GM18907 (cell line): ENCODE measurements at regions not wholly inside any gene's neighbourhood (a gene's known extent, or its start where the extent isn't known, plus 50 kb on each side); places are given as distances from the start of the nearest gene placed in this dataset.

Experiments
- ATAC-seq: cut with Tn5 transposase; IDR thresholded peaks from one replicate; pipeline ENCODE4 v1.9.1; 2021; ENCODE audit warnings: mild to moderate bottlenecking, moderate library complexity; ENCODE audit not compliant: unreplicated experiment

DNA sequence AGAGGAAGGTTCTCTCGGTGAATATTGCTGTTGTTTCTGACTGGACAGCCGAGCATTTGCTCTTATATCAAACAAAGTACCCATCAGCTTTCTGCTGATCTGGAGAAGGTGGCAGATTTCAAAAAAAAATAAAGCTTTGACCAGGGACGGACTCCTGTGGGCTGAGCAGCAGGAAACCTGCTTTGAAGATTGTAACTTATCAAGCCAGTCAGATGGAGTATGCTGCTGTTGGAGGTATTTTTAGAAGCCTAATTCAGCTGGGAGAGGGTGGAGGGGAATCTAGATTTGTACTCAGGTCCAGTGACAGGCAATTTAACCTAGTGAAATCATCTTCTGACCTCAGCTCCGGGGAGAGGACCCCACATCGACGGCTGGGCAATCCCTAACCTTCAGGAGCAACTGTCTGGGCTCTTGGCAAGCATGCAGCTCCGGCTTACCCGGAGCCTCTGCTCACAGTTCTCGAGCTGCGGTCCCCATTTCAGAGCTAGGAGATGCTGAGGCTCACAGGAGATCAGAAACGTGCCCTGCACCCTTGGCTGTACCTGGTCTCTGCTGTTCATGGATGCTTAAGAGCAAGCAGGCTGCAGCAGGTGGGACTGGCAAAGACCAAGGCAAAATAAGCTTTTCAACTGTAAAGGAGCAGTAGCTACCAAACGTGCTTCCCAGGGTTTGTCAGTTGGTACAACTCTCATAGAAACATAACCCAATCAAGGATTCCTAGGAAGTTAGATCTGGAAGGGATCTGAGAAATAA is 89.3 kb upstream of the ST8SIA2 start:
- ATAC-seq: no peak

DNA sequence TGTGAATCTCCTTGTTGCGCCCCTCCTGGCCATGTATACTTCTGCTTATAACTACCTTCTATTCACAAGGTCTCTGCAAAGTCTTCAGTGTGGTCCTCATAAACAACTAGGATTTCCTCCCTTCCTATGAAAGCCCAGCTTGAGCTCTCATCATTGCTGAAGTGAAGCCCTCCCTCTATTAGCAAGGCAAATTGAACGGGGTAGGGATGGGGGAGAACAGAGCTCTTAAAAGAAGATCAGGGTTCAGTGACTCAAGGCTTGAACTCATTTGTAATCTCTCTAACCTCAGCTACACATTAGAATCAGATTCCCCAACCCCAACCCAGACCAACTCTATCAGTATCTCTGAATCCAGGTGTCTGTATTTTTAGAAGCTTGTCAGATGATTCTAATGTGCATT is 88.3 kb upstream of the ST8SIA2 start:
- ATAC-seq: no peak

DNA sequence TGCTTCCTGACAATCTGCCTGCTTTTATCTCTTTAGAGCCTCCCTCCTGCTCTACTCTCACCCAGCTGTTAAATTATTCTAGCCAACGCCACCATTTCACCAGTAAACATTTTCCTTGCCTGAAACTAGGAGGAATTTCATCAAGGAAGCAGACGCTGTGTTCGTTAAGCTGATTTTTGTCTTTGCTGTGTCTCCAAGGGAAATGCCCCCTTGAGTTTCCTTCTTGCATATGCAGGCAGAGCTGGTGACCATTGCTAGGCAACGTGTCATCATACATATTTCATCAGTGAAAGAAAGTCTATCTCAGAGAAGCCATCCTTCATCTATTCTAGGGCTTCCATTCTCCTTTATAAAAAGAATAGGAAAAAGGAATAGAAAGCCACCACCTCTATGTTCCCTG is 87.0 kb upstream of the ST8SIA2 start:
- no peak for ATAC-seq

DNA sequence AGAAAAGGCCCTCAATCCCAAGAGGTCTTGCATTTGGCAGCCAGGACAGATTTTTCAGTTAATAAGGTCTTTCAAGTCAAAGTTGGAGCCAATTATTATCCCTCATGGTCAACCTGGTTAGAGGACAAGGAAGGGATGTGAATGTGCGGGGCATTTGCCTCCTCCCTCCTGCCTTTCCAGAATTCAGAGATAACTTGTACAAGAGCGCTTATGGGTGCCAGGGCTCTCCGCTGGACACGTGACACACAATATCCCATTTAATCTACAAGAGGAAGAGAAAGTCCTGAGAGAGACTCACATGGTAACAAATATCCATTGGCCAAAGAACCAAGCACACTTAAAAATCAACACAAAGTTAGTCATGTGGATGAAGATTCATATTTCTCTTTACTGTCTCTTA is 78.5 kb upstream of the ST8SIA2 start:
- ATAC-seq: no peak

DNA sequence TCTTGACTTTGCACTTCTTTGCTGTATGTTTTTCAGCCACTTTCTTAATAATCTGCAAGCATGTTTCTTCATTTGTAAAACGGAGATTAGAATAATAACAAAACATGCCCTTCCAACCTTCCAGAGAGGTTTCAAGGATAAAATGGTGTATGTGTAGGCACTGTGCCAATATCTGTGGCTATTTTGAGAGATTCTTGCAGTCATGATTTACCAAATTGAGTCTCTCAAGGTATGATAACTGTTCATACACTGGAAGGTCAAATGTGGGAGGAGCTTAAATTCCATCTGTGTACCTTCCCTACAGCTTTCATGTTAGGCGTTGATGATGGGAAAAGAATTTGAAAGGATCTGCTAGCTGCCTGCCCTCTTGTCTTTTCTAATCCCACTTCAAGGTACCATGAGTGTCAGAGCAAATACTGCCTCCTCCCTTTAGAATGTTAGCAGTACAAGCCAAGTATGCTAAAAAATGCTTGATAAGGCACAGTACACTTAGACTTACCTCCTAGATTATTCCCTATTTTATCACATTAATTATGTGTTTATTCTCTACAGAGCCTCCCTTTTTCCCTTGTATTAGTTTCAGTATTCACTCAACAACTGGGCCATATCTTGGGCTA is 78.0 kb upstream of the ST8SIA2 start:
- no peak for ATAC-seq

DNA sequence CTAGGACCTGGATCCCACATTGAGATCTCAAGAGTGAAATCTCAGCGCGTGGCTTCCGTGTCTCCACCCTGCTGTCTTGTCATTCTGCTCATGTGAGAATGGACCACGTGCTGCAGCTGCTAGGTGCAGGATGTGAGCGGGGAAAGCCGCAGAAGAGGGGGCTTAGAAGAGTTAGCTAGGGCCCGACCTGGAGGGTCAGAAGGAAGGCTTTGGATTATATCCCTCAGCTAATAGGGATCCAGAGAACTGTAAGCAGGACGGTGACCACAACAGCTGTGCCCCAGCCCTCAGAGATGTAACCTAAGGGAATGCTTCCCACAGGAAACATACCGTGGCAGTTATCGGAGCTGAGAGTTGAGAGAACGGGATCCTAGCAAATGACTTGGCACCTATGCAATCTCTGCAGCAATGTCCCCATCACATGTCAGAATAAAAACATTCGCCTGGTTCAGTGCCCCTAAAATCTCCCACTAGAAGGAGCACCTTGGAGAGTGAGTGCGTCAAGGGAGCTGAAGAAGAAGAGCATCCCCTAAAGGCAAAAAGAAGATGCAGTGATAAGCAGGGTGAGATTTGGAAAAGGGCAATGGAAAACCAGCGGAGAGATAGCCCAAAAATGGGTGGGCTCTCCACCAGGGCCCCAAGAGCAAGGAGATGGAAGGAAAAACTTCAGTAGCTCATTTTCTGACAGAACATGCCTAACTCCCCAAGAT is 76.9 kb upstream of the ST8SIA2 start:
- ATAC-seq: no peak

DNA sequence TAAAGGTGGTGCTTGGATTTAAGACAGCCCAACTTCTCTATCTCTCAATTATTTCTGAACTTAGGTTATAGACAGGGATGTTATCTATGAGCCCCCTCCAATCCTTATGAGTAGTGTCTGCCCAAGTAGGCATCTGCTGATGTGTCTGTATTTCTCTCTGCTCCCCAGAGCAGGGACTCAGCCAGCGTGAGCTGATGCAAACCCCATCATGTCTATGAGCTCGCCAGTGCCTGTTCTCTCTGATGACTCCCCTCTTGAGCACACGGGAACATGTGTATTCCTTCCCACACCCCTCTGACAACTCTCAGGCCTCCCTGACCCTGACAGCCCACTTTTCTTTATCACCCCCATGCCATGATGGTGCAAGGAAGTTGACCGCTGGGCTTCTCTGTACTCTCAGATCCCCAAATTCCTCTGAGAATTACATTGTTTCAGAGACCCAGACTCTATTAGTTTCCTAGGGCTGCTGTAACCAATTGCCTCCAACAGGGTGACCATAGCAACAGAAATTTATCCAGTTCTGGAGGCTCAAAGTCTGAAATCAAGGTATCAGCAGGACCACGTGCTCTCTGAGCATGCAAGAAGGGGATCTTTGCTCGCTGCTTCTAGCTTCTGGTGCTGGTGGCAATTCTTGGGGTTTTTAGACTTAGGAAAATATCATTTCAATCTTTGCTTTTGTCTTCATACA is 73.5 kb upstream of the ST8SIA2 start:
- ATAC-seq: no peak

DNA sequence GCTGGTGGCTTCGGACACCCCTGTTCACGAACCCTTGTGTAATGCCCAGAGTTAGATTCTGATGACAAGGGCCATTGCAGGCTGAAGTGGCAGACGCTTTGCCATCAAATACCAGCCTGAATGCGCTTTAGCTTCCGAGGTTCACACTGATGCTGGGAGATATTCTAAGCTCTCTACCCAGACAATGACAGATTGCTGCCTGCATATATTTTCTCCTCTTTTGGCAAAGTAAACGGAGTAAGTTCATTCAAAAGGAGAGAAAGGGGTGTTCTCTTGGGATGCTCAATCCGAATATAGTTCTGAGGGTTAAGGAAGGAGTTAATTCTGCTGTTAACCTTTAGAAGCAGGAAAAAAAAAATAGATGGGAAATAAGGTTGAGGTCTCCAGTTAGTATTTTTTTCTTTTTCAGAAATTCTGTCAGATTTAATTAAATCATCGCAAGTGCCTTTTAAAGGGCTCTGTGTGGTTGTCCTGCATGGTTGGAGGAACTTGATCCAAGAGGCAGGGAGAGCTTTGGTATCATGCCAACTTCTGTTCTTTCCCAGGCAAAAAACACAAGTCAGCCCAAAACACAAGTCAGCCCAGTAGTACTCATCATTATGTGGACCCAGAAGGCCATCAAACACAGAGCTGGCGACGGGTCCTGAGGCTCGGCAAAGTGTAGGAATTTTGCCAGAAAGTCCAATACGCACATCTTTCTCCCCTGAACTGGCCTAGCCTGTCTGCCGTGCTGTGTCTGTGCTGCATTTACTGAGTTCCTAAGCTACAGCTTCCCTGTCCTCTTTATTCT is 70.9 kb upstream of the ST8SIA2 start:
- no peak for ATAC-seq

DNA sequence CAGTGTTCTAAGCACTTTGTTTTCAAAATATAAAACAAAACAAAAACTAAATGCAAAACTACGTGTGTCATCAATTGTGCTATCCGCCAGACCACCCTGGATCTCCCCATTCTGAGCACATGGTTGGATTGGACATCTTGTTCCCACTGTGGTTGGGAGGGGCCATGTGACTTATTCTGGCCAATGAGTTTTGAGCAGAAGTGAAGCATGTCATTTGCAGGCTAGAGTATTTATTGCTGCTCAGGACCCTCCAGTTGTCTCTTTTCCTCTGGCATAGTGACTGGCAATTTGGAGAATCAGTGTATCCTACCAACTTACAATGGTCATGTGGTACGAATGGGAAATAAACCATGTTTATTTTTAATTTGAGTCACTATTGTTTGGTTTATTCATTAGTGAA is 70.2 kb upstream of the ST8SIA2 start:
- no peak for ATAC-seq

DNA sequence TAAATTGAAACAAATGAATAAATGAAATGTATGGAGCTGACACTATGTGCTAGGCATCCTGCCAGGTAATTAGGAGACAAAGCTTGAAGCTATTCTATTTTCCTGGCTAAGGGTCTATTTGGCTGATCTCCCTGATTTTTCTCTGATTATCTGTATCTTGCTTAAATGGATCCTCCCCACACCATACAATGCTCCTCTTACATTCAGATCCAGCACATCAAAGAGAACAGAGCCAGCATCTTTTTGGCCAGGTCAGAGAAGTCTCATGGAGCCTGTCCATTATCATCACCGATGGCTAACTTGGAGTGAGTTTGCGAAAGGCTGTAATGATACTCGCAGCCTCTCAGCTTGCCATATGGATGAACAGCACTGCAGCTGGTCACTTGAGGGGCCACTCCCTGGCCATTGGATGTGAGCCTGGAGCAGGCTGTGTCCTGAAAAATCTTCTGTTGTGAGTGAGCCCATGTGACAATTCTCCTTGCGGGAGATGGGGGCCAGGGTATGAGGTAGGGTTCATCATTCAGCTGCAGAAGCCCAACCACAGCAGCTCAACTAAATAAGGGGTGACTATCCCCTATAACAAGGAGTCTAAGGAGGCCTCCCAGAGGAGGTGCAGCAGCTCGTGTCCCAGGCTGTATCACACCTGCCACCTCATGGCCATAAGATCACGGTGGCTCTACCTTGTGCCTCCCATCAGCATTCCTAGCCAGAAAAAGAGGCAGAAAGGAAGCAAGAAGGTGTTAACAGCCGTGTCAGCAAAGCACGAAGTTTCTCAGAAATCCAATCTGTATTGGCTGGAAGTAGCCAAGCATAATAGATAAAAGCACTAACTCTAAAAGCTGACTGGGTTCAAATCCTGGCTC is 69.3 kb upstream of the ST8SIA2 start:
- ATAC-seq: no peak

DNA sequence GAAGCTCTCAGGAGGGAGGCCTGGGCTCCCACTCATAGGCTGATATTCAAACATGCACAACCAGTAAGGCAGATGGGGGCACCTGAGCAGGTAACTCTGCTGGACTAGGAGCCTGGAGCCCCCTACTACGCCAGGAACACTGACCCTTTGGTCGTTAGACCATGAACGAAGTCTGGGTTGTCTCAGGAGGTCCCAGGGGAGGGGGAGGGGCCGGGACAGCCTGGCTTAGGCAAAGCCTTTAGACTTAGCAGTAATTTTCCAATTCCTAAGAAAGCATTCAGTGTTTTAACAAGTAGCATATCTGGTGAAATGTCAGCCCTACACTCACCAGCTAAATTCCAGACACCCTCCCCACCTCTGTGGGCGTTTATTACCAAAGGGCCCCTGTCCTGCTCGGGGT is 67.4 kb upstream of the ST8SIA2 start:
- ATAC-seq: no peak

DNA sequence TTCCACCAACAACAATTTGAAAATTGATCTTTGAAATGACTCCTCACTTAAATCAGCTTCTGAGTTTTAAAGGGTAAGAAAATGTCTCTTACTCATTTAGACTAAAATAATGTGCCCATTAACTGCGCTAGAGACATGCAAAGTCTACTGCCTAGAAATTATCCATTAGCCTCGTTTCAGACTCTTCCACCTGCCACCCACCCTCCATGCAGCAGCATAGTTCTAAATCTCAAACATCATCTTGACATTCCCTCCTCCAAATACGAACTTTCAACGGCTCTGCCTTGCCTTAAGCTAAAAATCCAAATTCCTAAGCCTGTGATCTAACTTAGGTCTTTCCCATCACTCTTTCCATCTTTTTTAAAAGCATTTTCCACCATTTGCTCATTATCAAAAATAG is 66.6 kb upstream of the ST8SIA2 start:
- no peak for ATAC-seq

DNA sequence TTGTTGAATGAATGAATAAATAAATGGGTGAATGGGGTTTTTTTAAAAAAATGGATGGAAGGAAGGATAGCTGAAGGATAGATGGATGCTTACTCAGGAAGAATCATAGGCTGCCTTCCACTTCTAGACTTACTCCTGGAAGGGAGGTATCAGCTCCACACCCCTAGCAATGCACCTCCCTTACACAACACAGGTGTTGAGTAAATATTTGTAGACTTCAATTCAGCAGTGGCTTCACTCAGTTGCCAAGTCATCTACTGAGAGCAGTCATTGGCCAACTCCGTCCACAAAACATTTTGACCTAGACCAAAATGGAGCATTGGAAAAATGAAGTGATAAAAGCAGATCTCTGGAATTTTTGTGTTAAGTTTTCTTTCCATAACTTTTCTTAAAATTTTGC is 65.5 kb upstream of the ST8SIA2 start:
- ATAC-seq: no peak

DNA sequence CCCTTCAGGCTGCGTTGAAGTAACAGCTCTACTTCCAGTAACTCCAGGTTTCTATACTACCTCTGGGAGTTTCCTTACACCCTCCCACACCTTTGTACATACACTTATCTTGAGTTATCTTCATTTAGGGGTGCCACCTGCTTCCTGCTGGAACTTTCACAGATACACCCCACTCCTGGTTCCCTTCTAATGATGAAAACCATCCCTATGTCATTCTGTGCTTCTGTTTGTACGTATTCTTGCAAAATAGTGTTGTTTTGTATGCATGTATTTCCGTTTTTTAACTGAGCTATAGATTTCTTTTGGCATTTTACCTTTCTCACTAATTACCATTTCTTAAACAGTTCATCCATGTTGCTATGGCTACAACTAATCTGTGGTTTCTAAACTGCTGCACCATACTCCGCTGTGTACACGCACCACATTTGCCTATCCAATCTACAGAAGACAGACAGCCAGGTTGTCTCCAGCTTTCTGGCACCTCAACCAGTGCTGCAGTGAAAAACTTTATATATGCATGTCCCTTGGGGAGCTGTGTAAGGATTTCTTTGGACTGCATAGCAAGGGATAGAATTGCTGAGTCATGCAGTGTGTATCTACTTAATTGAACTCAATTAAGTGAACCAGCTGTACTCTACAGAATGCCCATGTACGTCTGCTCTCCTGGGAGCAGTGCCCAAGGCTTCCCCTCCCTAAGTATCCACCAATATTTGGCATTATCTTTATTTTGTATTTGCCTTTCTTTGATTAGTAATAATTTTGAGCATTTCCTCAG is 61.4 kb upstream of the ST8SIA2 start:
- ATAC-seq: no peak

DNA sequence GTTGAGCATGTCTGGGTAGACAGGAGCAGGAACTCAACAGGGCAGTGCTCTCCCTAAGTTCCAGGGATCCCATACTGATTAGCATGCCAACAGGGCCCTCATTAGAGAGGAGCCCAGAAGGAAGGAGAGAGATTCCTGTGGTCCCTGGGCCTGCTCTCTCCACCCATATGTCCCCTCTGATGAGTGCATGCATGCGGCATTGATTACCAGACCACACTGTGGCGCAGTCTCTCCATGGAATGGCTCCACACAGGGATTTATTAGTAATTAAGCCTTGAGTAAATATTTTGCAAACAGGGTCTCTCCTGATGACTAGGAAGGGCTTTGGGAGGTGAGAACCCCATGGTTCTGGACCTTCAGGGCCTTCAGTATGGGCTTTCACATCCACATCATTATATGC is 60.0 kb upstream of the ST8SIA2 start:
- no peak for ATAC-seq

DNA sequence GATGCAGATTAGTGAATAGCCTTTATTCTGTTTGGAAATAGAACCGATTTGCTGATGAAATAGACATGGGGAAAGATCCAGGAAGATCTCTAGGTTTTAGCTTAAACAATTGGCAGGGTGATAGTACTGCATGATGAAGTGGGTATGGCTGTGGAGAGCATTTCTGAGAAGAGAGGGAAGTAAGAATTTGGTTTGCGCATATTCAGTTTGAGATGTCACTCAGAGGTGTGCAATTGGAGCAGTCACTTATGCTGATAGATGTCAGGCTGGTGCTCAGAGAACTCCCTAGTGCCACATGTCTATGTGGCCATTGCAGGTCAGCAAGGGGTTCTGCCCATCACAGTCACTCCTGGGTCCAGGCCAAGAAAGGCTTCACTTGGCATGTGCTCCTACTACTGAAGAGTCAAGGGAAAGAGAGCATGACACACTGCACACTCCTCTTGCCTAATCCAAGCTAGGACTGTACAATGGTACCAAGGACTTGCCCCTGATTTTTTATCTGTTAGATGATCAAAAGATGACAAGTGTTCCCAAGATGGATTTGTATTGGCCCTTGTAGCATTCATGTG is 57.2 kb upstream of the ST8SIA2 start:
- no peak for ATAC-seq

DNA sequence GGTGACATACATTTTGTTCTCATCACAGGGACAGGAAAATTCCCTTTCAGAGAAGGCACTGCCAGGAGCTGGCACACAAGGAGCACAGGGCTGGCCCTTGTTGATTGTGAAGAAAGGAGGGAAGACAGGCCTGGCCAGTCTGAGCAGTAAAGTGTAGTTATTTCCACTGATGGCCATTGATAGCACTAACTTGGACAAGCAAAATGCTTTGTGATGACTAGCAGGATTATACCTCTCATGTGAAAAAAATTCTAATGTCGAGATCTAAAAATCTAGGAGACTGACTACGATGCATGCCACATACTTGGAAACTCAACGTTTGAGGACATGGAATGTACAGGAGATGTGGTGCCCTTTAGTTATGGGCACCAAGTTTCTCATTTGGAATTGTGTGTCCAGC is 54.3 kb upstream of the ST8SIA2 start:
- no peak for ATAC-seq
